ENCODE measurements at regions not wholly inside any gene's neighbourhood (a gene's known extent, or its start where the extent isn't known, plus 50 kb on each side); places are given as distances from the start of the nearest gene placed in this dataset.

GRCh38 chr11:122459064-122459463, 196.5 kb upstream of the UBASH3B start (continued):
- TF ChIP-seq CBX5 (IDR thresholded peaks at IDR 0.05; ENCODE audit: low read depth, low read length), result no peak
- no peak for TF ChIP-seq NRF1 (IDR thresholded peaks at IDR 0.05; ENCODE audit: low read depth, low read length)
- no peak for TF ChIP-seq SP4 (IDR thresholded peaks at IDR 0.05; ENCODE audit: low read length)
- TF ChIP-seq MAX (IDR thresholded peaks at IDR 0.05), result no peak
- no peak for TF ChIP-seq PHF8 (conservative IDR thresholded peaks at IDR 0.05; ENCODE audit: low read depth, low read length)

All from H1 (cell line).